ENCODE measurements at regions not wholly inside any gene's neighbourhood (a gene's known extent, or its start where the extent isn't known, plus 50 kb on each side); places are given as distances from the start of the nearest gene placed in this dataset.

- H3K4me3 ChIP-seq (ENCODE audit: low read depth in 2 of 2, low read length in 2 of 2), result no peak overlapping the region
- in situ Hi-C loops (cut with HindIII; ENCODE audit: low pct_unique_long_range_greater_than_20kb, low sequenced_read_pairs), result no loop called here
- no peak for ATAC-seq
Observed at GRCh38 chr5:103498800-103499551, 63.6 kb downstream of the NUDT12 start.

GRCh38 chr5:103498211-103498610 is 64.4 kb downstream of the NUDT12 start:
- DNase-seq (ENCODE audit: low read depth, low spot score) (no peak), ATAC-seq (no peak)
- TF ChIP-seq REST (IDR thresholded peaks at IDR 0.05; ENCODE audit: insufficient read depth in 1 of 2, low read depth in 2 of 2, low read length in 1 of 2) (no peak), TCF7L2 (IDR thresholded peaks at IDR 0.05; ENCODE audit: low read depth, low read length) (no peak), SIN3A (IDR thresholded peaks at IDR 0.05; ENCODE audit: borderline replicate concordance, insufficient read depth, low read depth, low read length) (no peak), POLR2AphosphoS5 (IDR thresholded peaks at IDR 0.05; ENCODE audit: low read depth, low read length) (no peak), CTCF (IDR thresholded peaks at IDR 0.05) (no peak)
- no TSS peak for BruUV-seq (replicated peaks)
- in situ Hi-C loops (cut with HindIII; ENCODE audit: low pct_unique_long_range_greater_than_20kb, low sequenced_read_pairs), result no loop called here
- ChIA-PET CTCF (no interaction called here), POLR2A (no interaction called here)
- Histone ChIP-seq H3K9me3 (ENCODE audit: control insufficient read depth, insufficient read depth, low read depth, low read length) (0 out of 2 replicates have a peak, but pooled peaks cover 3% of the 10 kb centered on the region), H3K4me1 (ENCODE audit: control insufficient read depth, insufficient read depth, low read length) (no peaks in the 10 kb centered on the region), H3K27ac (ENCODE audit: low read length) (no peak overlapping the region), H3K36me3 (ENCODE audit: control insufficient read depth, insufficient read depth, low read length) (no peaks in the 10 kb centered on the region), H3K4me3 (ENCODE audit: low read depth in 2 of 2, low read length in 2 of 2) (no peak overlapping the region), H3K27me3 (ENCODE audit: control insufficient read depth, insufficient read depth, low read length) (no peaks in the 10 kb centered on the region)
- intact Hi-C loops (cut with micrococcal nuclease; ENCODE audit: unreplicated experiment), result no loop called here

More at GRCh38 chr5:103498800-103499551, 63.6 kb downstream of the NUDT12 start:
- POLR2A ChIA-PET, result interaction anchor here (0.5 kb wide), 1 partner anchor 440 kb away, joined by 3 read pairs; no protein-coding TSS in a partner anchor
- no peak for TF ChIP-seq CTCF (IDR thresholded peaks at IDR 0.05)
- no peak for TF ChIP-seq SIN3A (IDR thresholded peaks at IDR 0.05; ENCODE audit: borderline replicate concordance, insufficient read depth, low read depth, low read length)
- no peak for TF ChIP-seq TCF7L2 (IDR thresholded peaks at IDR 0.05; ENCODE audit: low read depth, low read length)
- TF ChIP-seq POLR2AphosphoS5 (IDR thresholded peaks at IDR 0.05; ENCODE audit: low read depth, low read length), result no peak
- no peak for TF ChIP-seq REST (IDR thresholded peaks at IDR 0.05; ENCODE audit: insufficient read depth in 1 of 2, low read depth in 2 of 2, low read length in 1 of 2)
- intact Hi-C loops (cut with micrococcal nuclease; ENCODE audit: unreplicated experiment), result no loop called here
- no TSS peak for BruUV-seq (replicated peaks)
- Histone ChIP-seq H3K9me3 (ENCODE audit: control insufficient read depth, insufficient read depth, low read depth, low read length) (0 out of 2 replicates have a peak, but pooled peaks cover 3% of the 10 kb centered on the region), H3K36me3 (ENCODE audit: control insufficient read depth, insufficient read depth, low read length) (no peaks in the 10 kb centered on the region), H3K27ac (ENCODE audit: low read length) (no peak overlapping the region), H3K4me1 (ENCODE audit: control insufficient read depth, insufficient read depth, low read length) (no peaks in the 10 kb centered on the region), H3K27me3 (ENCODE audit: control insufficient read depth, insufficient read depth, low read length) (no peaks in the 10 kb centered on the region)
- CTCF ChIA-PET, result no interaction called here
- DNase-seq (ENCODE audit: low read depth, low spot score), result no peak

Measured in Panc1 (cell line).